A549 (cell line): ENCODE measurements at regions not wholly inside any gene's neighbourhood (a gene's known extent, or its start where the extent isn't known, plus 50 kb on each side); places are given as distances from the start of the nearest gene placed in this dataset.

Source experiments
- CHD2 ChIP-seq: fragments of 150-350 bp; IDR thresholded peaks from 2 replicates; pipeline ENCODE4 v1.6.1; 2014; ENCODE audit warnings: low read length; ENCODE audit not compliant: partially characterized antibody
- CTCF ChIP-seq: fragments of >200 bp; sonication (Bioruptor Twin); formaldehyde crosslinking; IDR thresholded peaks from 3 replicates; pipeline ENCODE4 v1.5.1; 2016
- ESRRA ChIP-seq: fragments of 150-350 bp; IDR thresholded peaks from 2 replicates; pipeline ENCODE4 v1.6.1; 2014; ENCODE audit warnings: mild to moderate bottlenecking, low read length, borderline replicate concordance
- JUN ChIP-seq, 2 experiments: fragments of >200 bp; sonication (Bioruptor Twin); formaldehyde crosslinking; IDR thresholded peaks; 2 replicates in 1 of 2; 3 replicates in 1 of 2; pipeline ENCODE4 v1.6.1; 2016 to 2017
- NFE2L2 ChIP-seq: fragments of 150-350 bp; conservative IDR thresholded peaks from 2 replicates; pipeline ENCODE4 v1.6.1; 2014; ENCODE audit warnings: low read length
- RAD21 ChIP-seq, 2 experiments: fragments of >200 bp in 1 of 2; sonication (Bioruptor Twin) in 1 of 2; formaldehyde crosslinking in 1 of 2; IDR thresholded peaks in 1 of 2; conservative IDR thresholded peaks in 1 of 2; 2 replicates in 1 of 2; 3 replicates in 1 of 2; pipeline ENCODE4 v1.6.1; 2012 to 2018; ENCODE audit warnings: inconsistent platforms in 1 of 2
- REST ChIP-seq: fragments of 200-600 bp; sonication (generic); IDR thresholded peaks from 2 replicates; pipeline ENCODE4 v1.6.1; 2016; ENCODE audit warnings: antibody characterized with exemption, mild to moderate bottlenecking, moderate library complexity
- SREBF2 ChIP-seq: fragments of 450-650 bp; IDR thresholded peaks from 2 replicates; pipeline ENCODE4 v1.6.1; 2014; ENCODE audit warnings: mild to moderate bottlenecking, moderate library complexity
- USF2 ChIP-seq: fragments of 450-650 bp; IDR thresholded peaks from 2 replicates; pipeline ENCODE4 v1.6.1; 2014; ENCODE audit warnings: antibody characterized with exemption

- no peak for TF ChIP-seq CTCF
- no peak for TF ChIP-seq REST
- no peak for TF ChIP-seq CHD2
- TF ChIP-seq RAD21 (conservative IDR thresholded peaks at IDR 0.05 in 1 of 2, IDR thresholded peaks at IDR 0.05 in 1 of 2): no peak
- no peak for TF ChIP-seq SREBF2
- TF ChIP-seq USF2: no peak
- TF ChIP-seq JUN (IDR thresholded peaks at IDR 0.05): no peak
- no peak for TF ChIP-seq ESRRA
- TF ChIP-seq NFE2L2: no peak
Measured at GRCh38 chr13:22883956-22884355, 296.8 kb upstream of the SGCG start.
